Calu3 (cell line): ENCODE measurements at regions not wholly inside any gene's neighbourhood (a gene's known extent, or its start where the extent isn't known, plus 50 kb on each side); places are given as distances from the start of the nearest gene placed in this dataset.

Source experiments
- BruUV-seq: library from RNA; stranded (reverse); fragments of 400-500 nt; replicated peaks from 2 replicates; lab custom pipeline; 2021; lab: Mats Ljungman, UMichigan
- CTCF ChIA-PET: fragments of 300-600 bp; sonication (Branson Sonifier 250); formaldehyde crosslinking; loops from one replicate; lab custom pipeline; 2022; ENCODE audit warnings: antibody characterized with exemption; lab: Charles Lee
- DNase-seq: peaks from one replicate; pipeline ENCODE4 v3.0.0; 2022
- H3K27ac Mint-ChIP-seq: one replicate; pipeline ENCODE4 v1.8.0; 2022; ENCODE audit warnings: mixed read lengths; ENCODE audit not compliant: unreplicated experiment
- H3K27me3 Mint-ChIP-seq: one replicate; pipeline ENCODE4 v1.8.0; 2022; ENCODE audit warnings: mixed read lengths; ENCODE audit not compliant: unreplicated experiment
- H3K36me3 Mint-ChIP-seq: one replicate; pipeline ENCODE4 v1.8.0; 2022; ENCODE audit warnings: mild to moderate bottlenecking, moderate library complexity, mixed read lengths; ENCODE audit not compliant: insufficient read depth, unreplicated experiment
- H3K4me1 Mint-ChIP-seq: one replicate; pipeline ENCODE4 v1.8.0; 2022; ENCODE audit warnings: mild to moderate bottlenecking, low read depth, mixed read lengths; ENCODE audit not compliant: unreplicated experiment
- H3K4me3 Mint-ChIP-seq: one replicate; pipeline ENCODE4 v1.8.0; 2022; ENCODE audit warnings: mild to moderate bottlenecking, low read depth, moderate library complexity, mixed read lengths; ENCODE audit not compliant: unreplicated experiment
- H3K9me3 Mint-ChIP-seq: one replicate; pipeline ENCODE4 v1.8.0; 2022; ENCODE audit warnings: low read depth, mixed read lengths; ENCODE audit not compliant: unreplicated experiment
- CTCF ChIP-seq: fragments of 200-600 bp; IDR thresholded peaks from one replicate; pipeline ENCODE4 v1.8.0; 2022; ENCODE audit warnings: antibody characterized with exemption; ENCODE audit not compliant: unreplicated experiment
- intact Hi-C: fragments of 100-400 bp; cut with micrococcal nuclease; formaldehyde crosslinking; loops from one replicate; pipeline ENCODE4 v1.10.0; 2022; ENCODE audit not compliant: unreplicated experiment

- no peak for TF ChIP-seq CTCF
- CTCF ChIA-PET: no interaction called here
- H3K27me3 Mint-ChIP-seq: peaks cover 79% of the 10 kb centered on the region
- BruUV-seq: no TSS peak
- peaks cover 10% of the 10 kb centered on the region for H3K4me1 Mint-ChIP-seq
- H3K4me3 Mint-ChIP-seq: no peak overlapping the region
- no peak for DNase-seq
- no peak overlapping the region for H3K27ac Mint-ChIP-seq
- no peaks in the 10 kb centered on the region for H3K36me3 Mint-ChIP-seq
- intact Hi-C loops: no loop called here
- peaks cover 2% of the 10 kb centered on the region for H3K9me3 Mint-ChIP-seq
Measured at GRCh38 chr2:240326246-240326645, 109.2 kb upstream of the GPC1 start.

- CTCF ChIA-PET: no interaction called here
- H3K9me3 Mint-ChIP-seq: peaks cover 2% of the 10 kb centered on the region
Measured at GRCh38 chr2:240326886-240327285, 108.6 kb upstream of the GPC1 start.

GRCh38 chr2:240327566-240327965 lies 107.9 kb upstream of the GPC1 start:
- Mint-ChIP-seq H3K36me3 (no peaks in the 10 kb centered on the region), H3K9me3 (peaks cover 5% of the 10 kb centered on the region)

More at GRCh38 chr2:240326886-240327285, 108.6 kb upstream of the GPC1 start:
- H3K27ac Mint-ChIP-seq: no peak overlapping the region
- peaks cover 85% of the 10 kb centered on the region for H3K27me3 Mint-ChIP-seq
- no peaks in the 10 kb centered on the region for H3K36me3 Mint-ChIP-seq
- DNase-seq: no peak
- TF ChIP-seq CTCF: no peak
- peaks cover 10% of the 10 kb centered on the region for H3K4me1 Mint-ChIP-seq
- no peak overlapping the region for H3K4me3 Mint-ChIP-seq
- BruUV-seq: no TSS peak
- intact Hi-C loops: no loop called here

GRCh38 chr2:240328526-240328925 lies 106.9 kb upstream of the GPC1 start:
- intact Hi-C loops: no loop called here
- Mint-ChIP-seq H3K36me3 (no peaks in the 10 kb centered on the region), H3K4me3 (no peak overlapping the region), H3K27me3 (peaks cover 86% of the 10 kb centered on the region), H3K9me3 (peaks cover 5% of the 10 kb centered on the region), H3K27ac (no peak overlapping the region), H3K4me1 (peaks cover 10% of the 10 kb centered on the region)
- no peak for DNase-seq
- CTCF ChIA-PET: no interaction called here
- BruUV-seq: no TSS peak
- TF ChIP-seq CTCF: no peak

More at GRCh38 chr2:240327566-240327965, 107.9 kb upstream of the GPC1 start:
- CTCF ChIA-PET: interaction anchor here (0.9 kb wide), 1 partner anchor 103 kb away, joined by 4 read pairs; no protein-coding TSS in a partner anchor
- no peak for DNase-seq
- no TSS peak for BruUV-seq
- no peak for TF ChIP-seq CTCF
- H3K27me3 Mint-ChIP-seq: peaks cover 86% of the 10 kb centered on the region
- peaks cover 10% of the 10 kb centered on the region for H3K4me1 Mint-ChIP-seq
- intact Hi-C loops: no loop called here
- H3K4me3 Mint-ChIP-seq: no peak overlapping the region
- no peak overlapping the region for H3K27ac Mint-ChIP-seq
